GM18873 (cell line): ENCODE measurements at regions not wholly inside any gene's neighbourhood (a gene's known extent, or its start where the extent isn't known, plus 50 kb on each side); places are given as distances from the start of the nearest gene placed in this dataset.
"Not testable (repeated sequence)": the region's sequence is repeated elsewhere in the genome, so short reads cannot be mapped to it uniquely, and the experiment has no call there.

Experiments used
- ATAC-seq: cut with Tn5 transposase; IDR thresholded peaks from one replicate; pipeline ENCODE4 v1.9.1; 2021; ENCODE audit warnings: mild to moderate bottlenecking, moderate library complexity, moderate number of reproducible peaks; ENCODE audit not compliant: unreplicated experiment, low FRiP score

DNA sequence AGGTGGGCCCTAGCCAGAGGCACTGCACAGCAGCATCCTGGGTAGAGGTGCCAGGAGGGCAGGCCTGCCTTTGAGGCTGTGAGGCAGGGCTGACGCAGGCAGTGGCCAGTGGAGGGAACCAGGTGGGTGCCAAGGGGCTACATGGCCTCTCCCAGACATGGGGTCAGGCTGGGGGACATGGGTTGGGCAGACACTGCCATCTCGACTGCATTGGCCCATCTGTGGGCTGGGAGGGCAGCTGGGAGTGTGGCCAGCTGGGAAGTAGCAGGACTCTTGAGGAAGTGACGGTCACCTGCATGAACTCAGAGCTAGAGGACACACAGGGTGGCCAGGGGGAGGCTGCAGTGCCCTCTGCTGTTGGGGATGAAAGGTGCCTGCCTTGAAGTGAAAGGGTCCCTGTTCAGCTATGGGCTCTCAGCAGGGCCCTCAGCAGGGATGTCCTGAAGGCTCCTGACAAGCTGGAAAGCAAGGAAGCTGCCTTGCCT lies 294.6 kb downstream of the CCDC74A start:
- not testable (repeated sequence) for ATAC-seq

DNA sequence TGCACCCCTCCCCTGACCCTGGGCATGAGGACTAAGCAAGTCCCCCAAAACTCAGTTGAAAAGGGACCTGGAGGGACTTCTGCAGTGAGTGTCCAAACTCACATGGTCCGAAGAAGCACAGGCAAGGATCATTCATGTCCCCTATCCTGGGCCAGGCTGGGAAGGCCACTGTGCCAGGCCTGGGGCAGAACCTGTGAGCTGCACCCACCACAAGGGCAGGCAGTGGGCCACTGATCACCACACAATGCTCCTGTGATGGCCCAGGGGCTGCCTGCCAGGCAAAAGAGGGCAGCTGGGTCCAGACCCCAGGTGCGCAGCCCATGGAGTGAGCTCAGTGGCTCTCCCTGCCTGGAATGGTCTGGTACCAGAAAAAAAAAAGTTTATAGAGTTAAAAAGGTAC lies 295.4 kb downstream of the CCDC74A start:
- not testable (repeated sequence) for ATAC-seq

DNA sequence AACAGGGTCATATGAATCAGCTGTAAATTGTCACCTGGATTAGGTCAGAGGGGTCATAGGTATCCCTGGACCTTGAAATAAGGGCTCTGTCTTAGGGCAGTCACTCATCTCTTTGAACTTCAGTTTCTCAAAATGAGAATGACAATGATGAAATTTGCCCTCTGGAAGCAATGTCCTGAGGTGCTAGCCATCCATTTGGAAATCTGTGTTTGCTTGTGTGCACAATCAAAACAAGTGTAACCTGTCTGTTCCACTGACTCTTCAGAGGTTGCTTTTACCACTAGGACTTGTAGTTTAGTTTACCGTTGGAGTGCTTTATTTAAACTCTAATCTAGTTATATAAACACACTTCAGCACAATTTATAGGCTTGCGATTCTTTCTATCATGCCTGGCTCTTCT lies 297.3 kb downstream of the CCDC74A start:
- not testable (repeated sequence) for ATAC-seq

DNA sequence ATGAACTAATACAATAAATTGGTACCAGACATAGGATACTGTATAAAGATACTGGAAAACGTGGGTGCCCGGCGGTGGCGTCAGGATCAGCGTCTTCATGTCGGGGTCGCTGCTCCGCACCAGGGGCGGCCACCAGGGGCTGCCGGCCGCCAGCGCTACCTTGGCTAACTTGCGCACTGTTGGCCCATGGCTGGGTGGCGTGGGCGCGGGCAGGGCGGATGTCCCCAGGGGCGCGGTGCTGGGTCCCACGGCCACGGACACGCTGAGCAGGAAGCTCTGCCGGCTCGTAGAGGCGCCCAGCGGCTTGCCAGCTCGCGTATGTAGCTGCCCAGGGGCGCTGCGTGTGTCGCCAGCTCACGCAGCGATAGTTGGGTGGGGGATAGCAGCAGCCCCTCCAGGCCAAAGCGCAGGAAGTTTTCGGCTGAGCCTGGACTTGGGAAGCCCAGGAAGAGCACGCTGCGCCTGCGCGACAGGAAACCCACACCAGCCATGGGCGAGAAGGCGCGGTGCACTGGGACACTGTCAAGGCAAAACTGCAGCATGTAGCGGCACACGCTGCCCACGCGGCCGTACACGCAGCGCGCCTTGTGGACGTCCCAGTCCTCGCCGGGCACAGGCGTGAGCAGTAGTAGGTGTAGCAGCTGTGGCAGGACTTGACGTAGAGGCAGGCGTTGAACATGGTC lies 299.9 kb downstream of the CCDC74A start:
- ATAC-seq = no peak

DNA sequence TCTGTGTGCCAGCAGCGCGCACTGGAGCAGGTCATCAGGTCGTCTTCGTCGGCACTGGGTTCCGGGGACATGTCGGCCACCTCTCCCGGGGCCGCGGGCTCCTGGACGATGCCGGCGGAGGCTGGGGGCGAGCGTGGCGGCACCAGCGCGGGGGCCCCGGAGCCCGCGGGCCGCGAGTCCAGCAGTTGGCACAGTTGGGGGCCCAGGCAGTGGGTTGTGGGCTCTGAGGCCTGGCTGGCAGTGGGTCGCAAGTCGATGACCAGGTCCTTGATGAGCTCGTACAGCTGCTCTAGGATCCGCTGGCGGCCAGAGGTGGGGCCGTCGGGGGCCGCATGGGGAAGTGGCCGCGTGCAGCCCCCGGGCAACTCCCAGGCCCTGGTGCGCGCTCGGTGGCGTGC lies 300.5 kb downstream of the CCDC74A start:
- no peak for ATAC-seq

DNA sequence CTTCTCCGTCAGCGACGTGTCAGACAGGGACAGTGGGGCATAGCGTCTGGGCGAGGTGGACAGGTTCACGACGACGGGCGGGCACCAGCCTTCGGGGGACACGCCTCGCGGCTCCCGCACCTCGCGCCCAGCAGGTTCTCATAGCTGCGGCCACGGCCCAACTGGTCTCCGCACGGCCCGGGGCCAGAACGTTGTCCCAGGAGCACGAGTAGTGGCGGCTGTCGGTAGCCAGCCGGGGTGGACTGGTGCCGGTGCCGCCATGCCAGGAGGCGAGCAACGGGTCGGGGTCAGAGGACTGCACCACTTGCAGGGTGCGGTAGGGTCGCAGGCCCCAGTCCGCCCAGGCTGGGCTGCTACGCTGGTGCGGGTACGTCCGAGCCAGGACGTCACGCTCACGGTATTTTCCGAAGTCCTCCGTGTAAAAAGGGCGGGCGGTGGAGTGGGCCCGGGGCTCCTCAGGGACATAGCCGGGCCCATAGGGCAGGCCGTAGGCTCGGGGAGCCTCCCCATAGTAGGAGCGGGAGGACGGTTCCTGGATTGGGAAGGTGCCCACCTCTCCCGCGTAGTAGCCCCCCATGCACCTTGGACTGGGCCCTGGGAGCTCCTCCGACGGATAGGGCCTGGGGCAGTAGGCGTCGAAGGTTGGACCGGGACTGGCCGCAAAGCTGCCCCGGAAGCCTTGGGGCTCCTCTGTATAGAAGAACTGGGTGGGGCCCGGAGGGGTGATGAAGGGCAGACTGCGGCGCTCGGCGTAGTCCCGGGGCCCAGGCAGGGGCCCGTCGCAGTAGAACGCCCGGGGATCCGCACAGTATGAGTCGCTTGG lies 301.2 kb downstream of the CCDC74A start:
- not testable (repeated sequence) for ATAC-seq

DNA sequence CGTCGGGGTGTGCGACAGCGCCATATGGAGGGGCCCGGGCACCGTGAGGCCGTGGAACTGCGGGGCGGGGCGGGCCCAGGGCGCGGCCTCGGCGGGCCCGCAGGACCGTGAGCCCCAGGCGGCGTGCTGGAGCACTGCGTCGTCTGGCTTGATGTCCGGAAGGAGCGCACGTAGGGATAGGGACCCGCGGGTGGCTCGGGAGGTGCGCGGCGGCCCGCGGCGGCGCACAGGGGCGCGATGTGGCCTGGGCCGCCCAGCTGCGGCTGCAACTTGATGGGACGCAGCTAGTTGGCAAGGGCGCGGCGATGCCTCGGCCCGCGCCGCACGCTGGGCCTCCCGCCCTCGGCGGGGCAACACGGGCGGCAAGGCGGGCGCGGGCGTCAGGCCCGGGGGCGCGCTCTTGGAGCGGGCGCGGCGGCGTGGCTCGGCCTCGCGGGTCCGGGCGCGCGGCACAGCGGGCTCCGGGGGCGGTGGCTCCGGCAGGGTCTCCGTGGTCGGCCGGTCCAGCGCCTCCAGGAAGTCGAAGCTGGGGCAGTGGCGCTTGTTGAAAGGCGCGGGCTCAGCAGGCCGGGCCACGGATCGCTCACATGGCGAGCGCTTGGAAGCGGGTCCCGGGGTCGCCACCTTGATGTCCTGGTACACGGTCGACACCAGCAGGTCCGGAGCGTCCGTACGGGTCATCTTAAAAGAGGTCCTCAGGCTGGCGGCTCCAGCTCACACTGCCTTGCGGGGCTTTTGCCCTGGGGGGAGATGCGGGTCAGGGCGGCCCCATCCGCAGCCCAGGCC lies 302.0 kb downstream of the CCDC74A start:
- ATAC-seq = not testable (repeated sequence)

DNA sequence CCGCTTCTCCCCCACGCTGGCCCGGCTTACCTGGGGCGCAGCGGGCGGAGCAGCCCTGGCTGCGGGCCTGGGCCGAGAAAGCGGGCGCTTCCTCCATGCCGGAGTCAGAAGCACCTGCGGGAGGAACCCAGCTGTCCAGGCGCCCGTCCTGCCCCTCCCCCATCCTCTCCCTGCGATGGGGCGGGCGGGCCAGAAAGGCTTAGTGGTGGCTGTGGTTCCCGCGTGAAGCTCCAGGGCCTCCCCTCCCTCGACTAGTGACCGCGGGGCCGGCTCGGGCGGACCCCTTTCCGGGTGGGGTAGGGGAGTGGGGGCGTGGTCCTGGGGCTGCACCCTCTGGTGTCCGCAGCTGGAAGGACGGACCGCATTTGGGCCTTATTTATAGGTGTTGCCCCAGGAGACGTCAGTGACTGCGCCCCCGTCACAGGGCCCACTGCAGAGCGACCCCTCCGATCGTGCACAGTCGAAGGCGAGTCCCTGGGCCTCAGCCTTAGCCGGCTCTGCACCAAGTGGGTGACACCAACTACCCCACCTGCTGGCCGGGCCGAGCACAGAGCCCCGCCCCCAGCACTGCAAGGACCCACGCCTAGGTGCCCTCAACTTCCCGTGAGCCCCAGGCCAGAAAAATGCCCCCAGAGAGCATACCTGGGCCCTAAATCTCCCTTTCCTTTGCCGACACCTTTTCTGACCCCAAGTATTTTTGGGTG lies 302.7 kb downstream of the CCDC74A start:
- not testable (repeated sequence) for ATAC-seq

DNA sequence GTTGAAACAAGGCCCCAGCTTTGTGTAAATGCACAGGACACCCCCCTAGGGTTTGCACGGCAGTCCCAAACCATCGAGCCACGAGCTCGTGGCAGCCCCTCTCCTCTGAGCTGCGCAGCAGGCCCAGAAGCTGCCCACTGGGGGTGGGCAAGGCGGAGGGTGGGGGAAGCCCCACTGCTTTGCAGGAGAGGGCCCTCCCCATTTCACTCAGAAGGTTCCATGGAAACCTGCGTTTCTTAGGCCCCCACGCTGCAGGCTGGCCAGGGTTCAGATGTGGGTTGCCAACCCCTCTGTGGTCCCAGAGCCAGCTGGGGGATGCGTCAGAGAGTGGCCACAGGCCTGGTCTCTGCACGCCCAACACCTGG lies 303.2 kb downstream of the CCDC74A start:
- ATAC-seq = not testable (repeated sequence)

DNA sequence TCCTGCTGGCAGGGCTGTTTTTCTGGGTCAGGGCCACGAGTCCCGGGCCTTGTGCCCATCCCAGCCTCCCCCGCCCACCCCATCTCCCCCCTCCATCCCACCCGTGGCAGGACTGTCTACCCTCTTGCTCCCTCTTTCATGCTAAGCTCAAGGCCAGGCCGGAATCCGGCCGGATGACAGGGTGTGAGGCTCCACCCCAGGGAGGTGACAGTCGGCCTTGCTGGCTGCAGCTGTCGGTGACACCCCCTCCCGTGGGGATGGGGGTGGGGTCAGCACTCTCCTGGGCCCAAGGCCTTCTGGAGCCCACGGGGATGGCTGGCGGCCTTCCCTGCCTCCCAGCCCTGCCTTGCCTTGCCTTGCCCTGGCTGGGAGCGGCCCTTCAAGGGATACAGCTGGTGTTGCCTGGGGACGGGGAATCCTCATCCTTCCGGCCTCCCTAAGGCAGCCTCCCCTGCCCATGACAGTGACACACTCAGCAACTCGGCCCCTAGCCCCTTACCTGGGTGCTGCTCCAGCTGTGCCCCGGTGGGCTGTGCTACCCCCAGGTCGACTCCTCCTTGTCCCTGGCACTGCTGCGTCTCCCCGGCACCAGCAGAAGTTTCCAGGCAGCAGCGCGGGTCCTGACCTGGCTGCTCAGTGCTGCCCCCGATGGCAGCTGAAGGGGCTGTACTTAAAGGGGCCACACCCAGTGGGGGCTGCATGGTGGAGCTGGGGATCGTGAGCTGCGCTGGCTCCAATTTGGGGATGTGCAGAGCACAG lies 303.9 kb downstream of the CCDC74A start:
- not testable (repeated sequence) for ATAC-seq

DNA sequence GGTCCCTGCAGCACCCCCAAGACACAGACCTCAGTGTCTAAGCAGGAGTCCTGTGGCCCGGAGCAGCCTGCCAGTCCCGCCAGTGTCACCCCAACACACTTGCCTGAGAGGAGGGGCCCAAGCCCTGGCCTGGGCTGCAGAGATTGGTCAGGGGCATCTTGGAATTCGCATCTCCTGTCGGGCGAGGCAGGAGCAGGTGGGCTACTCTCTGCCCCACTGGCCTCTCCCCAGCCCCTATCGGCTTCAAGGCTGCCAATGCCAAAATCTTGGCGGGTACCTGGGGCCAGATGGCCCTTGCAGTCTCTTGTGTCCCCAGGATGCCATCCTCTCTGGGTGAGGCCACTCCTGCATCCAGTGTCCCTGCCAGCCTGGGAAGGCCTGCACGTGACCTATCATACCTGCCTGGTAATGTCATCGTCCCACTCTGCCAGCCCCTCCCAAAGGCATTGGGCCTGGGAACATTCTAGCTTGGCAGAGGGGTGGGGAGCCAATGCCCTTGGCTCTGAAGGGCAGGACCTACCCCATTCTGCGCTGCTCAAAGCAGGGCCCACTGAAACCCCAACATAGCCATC lies 304.6 kb downstream of the CCDC74A start:
- not testable (repeated sequence) for ATAC-seq

DNA sequence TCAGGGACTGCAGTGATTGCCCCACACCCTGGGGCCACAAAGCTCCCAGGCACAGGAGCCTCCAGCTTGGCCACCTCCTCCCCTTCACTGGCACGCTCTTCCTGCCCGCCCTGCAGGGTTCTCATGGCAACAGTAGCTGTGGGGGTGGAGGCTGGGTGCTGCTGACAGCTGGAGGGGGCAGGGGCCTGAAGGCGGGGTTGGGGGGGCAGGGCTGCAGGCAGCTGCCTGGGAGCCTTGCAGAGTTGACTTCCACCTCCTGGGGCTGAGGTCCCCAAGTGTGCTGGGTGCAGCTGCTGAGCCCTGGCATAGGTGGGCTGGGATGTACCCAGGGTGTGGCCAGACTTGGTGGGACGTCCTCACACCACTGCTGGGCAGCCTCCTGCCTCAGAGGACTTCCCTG lies 305.2 kb downstream of the CCDC74A start:
- not testable (repeated sequence) for ATAC-seq

DNA sequence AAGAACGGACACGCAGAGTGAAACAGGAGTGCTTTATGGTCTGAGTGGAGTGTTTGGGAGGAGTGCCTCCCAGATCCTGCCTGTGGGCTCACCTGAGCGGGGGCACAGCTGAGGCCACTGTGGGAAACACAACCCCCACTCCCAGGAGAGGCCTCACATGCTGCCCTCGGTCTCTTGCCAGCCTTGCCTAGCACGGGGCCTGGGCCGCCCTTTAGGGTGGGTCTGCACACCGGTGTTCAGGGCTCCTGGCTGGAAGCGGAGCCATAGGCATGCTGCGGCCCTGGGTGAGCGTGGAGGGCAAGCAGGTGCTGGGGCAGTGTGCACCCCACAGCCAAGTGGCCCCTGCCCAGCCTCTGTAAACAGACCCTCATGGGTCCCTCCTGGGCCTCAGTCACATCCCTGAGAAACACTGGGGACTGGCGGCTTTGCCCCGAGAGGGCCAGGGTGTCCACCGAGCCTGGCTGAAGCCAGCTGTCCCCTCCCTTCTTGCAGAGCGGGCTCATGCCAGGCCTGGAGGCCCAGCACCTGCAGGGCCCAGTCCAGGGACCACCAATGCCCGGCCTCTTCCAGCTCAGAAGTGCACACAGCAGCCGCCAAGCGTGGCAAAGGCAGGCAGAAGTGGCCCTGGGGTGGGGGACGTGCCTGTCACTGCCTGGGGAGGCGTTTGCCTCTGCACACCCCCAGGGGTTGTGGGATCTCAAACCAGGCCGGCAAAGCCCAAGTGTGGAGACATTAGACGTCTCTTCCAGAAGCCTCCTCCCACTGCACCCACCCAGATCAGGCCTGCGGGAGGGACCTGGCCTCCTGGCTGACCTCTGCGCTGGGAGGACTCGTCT lies 305.9 kb downstream of the CCDC74A start:
- ATAC-seq = not testable (repeated sequence)

DNA sequence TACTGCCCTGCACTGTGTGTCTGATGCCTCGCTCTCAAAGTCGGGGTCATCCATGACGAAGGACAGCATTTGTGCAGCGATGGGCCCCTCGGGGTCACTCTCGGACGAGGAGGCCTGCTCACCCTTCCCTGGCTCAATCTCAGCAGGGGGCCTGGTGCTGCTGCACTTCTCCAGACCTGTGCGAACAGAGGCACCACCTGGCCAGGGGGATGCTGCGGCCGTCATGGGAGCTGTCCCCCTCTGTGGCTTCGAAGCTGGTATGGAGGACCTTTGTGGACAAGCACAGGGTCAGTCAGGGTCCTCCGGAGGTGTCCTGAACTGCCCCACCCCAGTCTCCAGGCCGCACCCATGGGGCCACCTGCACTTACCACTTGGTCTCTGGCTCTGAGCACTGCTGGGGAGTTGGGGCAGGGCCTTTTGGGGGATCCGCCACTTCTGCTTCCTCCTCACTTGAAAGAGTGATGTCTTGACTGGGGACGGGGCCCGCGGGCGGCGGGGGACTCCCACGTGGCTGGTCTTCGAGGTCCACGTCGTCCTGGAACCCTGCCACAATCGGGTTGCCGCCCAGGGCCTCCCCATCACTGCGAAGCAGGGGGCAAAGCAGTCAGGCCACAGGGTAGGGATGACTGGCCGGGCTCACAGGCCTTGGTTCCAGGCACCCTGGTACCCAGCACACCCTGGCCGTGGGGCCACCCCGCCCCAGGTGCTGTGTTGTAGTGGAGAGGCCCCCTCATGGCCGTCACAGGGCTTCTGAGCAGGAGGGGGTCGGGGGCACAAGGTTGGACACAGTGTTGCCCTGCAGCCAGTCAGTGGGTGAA lies 306.7 kb downstream of the CCDC74A start:
- not testable (repeated sequence) for ATAC-seq

DNA sequence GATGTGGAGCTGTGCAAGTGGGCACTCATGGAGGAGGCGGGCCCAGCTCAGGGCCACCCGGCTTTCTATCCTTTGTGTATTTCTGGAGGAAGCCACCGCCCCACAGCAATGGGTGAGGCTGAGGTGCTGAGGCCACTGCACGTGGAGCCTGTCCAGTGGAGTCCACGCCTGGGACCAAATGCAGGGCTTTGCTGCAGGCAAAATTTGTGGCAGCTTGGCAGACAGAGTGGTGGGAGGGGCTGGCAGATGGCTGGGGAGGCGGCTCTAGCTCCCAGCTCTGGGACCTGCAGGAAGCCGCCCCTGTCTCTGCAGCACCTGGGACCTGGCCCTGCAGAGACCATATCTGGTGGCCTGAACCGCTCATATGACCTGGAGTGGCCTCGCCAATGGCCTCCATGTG lies 307.3 kb downstream of the CCDC74A start:
- ATAC-seq = not testable (repeated sequence)

DNA sequence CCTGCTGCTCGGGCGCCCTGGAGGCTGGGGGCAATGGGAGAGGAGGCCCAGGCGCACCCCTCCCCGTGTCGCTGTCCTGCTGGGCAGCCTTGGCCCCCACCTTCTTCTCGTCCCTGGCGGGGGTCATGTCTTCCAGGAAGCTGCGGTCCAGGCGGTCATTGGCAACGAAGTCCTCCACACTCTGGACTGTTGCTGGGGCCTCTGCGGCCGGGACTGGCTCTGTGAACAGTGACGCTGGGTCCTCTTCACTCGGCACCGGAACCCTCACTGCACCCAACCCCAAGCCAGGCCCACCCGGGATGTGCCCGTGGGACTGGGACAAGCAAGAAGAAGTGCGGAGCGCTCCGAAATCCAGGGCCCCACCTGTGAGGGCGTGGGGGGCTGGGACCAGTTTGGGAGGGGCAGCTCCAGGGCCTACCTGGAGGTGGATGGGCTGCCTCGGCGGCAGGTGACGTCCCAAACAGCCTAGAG lies 308.0 kb downstream of the CCDC74A start:
- no peak for ATAC-seq

DNA sequence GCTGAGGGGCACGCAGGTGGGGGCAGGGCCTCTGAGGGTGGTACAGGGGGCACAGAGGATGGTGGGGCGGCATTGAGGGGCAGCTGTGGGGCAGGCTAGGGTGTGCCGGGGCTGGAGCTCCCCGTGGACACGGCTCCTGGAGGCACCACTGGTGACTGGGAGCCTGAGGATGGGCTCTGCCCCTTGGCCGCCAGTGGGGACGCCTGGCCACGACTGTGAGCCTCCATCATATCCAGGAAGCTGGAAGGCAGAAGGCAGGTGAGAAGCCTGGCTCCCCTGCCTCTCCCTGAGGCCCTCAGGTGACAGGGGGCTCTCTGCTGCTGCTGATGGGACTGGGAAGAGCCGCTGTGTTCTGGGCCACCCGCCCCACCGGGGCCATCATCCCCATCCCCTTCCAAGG lies 308.4 kb downstream of the CCDC74A start:
- ATAC-seq = not testable (repeated sequence)
